ENCODE measurements at regions not wholly inside any gene's neighbourhood (a gene's known extent, or its start where the extent isn't known, plus 50 kb on each side); places are given as distances from the start of the nearest gene placed in this dataset.

GRCh38 chr14:31962920-31963319 lies 114.2 kb upstream of the ARHGAP5 start:
- H3K9ac ChIP-seq, result no peak overlapping the region
- H3K36me3 ChIP-seq (replicated peaks in 1 of 2; ENCODE audit: control insufficient read depth in 1 of 2, insufficient read depth in 2 of 2, low read length in 1 of 2), result no peaks in the 10 kb centered on the region
- no peak overlapping the region for H3K27ac ChIP-seq (ENCODE audit: low read depth in 2 of 2, low read length in 1 of 2)
- no peaks in the 10 kb centered on the region for H3K79me2 ChIP-seq (ENCODE audit: insufficient read depth)
- no peak overlapping the region for H2AFZ ChIP-seq (ENCODE audit: low read depth)
- 97% methylated on average over 4 of the region's 4 CpGs for WGBS (ENCODE audit: low lambda C conversion rate)
- H3K9me3 ChIP-seq, result no peaks in the 10 kb centered on the region
- H4K20me1 ChIP-seq (ENCODE audit: insufficient read depth), result no peaks in the 10 kb centered on the region
- peaks cover 0 to under 1% of the 10 kb centered on the region in 2 experiments; a peak in 1 of 4 replicates for H3K4me1 ChIP-seq (ENCODE audit: control insufficient read depth in 1 of 2, insufficient read depth in 2 of 2, low read depth in 1 of 2, low read length in 1 of 2)
- ChIA-PET POLR2A (no interaction called here), CTCF (interaction anchor here (2.3 kb wide), 1 partner anchor 11 kb away, joined by 6 read pairs; no protein-coding TSS in a partner anchor)
- no peak for DNase-seq
- no peaks in the 10 kb centered on the region for H3K27me3 ChIP-seq (ENCODE audit: insufficient read depth)
- no peak overlapping the region for H3K4me3 ChIP-seq (ENCODE audit: low read depth in 2 of 2, low read length in 1 of 2)
- no peak overlapping the region for H3K4me2 ChIP-seq
- no peaks in the 10 kb centered on the region for H3F3A ChIP-seq (replicated peaks; ENCODE audit: insufficient read depth)
- no peak for TF ChIP-seq TAF1 (IDR thresholded peaks at IDR 0.05; ENCODE audit: borderline replicate concordance, low read depth, low read length)
- no peak for TF ChIP-seq MEF2A (IDR thresholded peaks at IDR 0.05; ENCODE audit: borderline replicate concordance, low read depth)
- no peak for TF ChIP-seq USF2 (IDR thresholded peaks at IDR 0.05; ENCODE audit: borderline replicate concordance, low read depth, low read length)
- TF ChIP-seq FOSL2 (IDR thresholded peaks at IDR 0.05; ENCODE audit: borderline replicate concordance, low read depth), result no peak
- TF ChIP-seq ELF1 (IDR thresholded peaks at IDR 0.05), result no peak
- no peak for TF ChIP-seq REST (IDR thresholded peaks at IDR 0.05; ENCODE audit: low read depth, low read length)
- TF ChIP-seq FOXM1 (IDR thresholded peaks at IDR 0.05; ENCODE audit: low read depth), result no peak
- TF ChIP-seq FOXJ3 (CRISPR knock-in tag; IDR thresholded peaks at IDR 0.05), result no peak
- no peak for TF ChIP-seq GATA2 (CRISPR knock-in tag; IDR thresholded peaks at IDR 0.05)
- TF ChIP-seq MAX (IDR thresholded peaks at IDR 0.05; ENCODE audit: low read depth), result no peak
- TF ChIP-seq TCF12 (IDR thresholded peaks at IDR 0.05), result no peak
- no peak for TF ChIP-seq YY1 (IDR thresholded peaks at IDR 0.05; ENCODE audit: low read depth)
- no peak for TF ChIP-seq USF1 (IDR thresholded peaks at IDR 0.05; ENCODE audit: borderline replicate concordance, low read depth)
- no peak for TF ChIP-seq ZBTB33 (IDR thresholded peaks at IDR 0.05; ENCODE audit: borderline replicate concordance, low read depth)
- TF ChIP-seq EZH2phosphoT487 (IDR thresholded peaks at IDR 0.05; ENCODE audit: borderline replicate concordance, low read depth), result no peak
- no peaks in the 10 kb centered on the region for H3K9me2 ChIP-seq
